ENCODE measurements at regions not wholly inside any gene's neighbourhood (a gene's known extent, or its start where the extent isn't known, plus 50 kb on each side); places are given as distances from the start of the nearest gene placed in this dataset.
A peak's percentile ranks its signal among the peaks of the same experiment; 100 is the strongest.

- CTCF ChIA-PET, result interaction anchor here (0.6 kb wide), 1 partner anchor 398 kb away, joined by 4 read pairs; no protein-coding TSS in a partner anchor
These were observed 182.9 kb upstream of the KCND3 start for GRCh38 chr1:112172294-112172882.

GRCh38 chr1:112177314-112177713 is 187.8 kb upstream of the KCND3 start:
- no peak overlapping the region for H3K27ac ChIP-seq (ENCODE audit: extremely low read depth, low read depth, low read length)
- TF ChIP-seq EGR2 (tag by site-specific recombination; IDR thresholded peaks at IDR 0.05; ENCODE audit: low read depth) (no peak), ZFP41 (tag by site-specific recombination; IDR thresholded peaks at IDR 0.05; ENCODE audit: borderline replicate concordance) (no peak), KLF1 (tag by site-specific recombination; IDR thresholded peaks at IDR 0.05) (no peak), ZNF26 (tag by site-specific recombination; IDR thresholded peaks at IDR 0.05) (no peak), ZNF184 (tag by site-specific recombination; IDR thresholded peaks at IDR 0.05) (no peak), ZNF18 (tag by site-specific recombination; IDR thresholded peaks at IDR 0.05) (no peak), ZNF518A (tag by site-specific recombination; conservative IDR thresholded peaks at IDR 0.05; ENCODE audit: low read depth) (no peak), INSM2 (tag by site-specific recombination; IDR thresholded peaks at IDR 0.05) (no peak), SCRT1 (tag by site-specific recombination; IDR thresholded peaks at IDR 0.05; ENCODE audit: borderline replicate concordance) (no peak), ZSCAN18 (tag by site-specific recombination; IDR thresholded peaks at IDR 0.05) (no peak), ZNF324 (tag by site-specific recombination; IDR thresholded peaks at IDR 0.05) (no peak), ZNF610 (tag by site-specific recombination; IDR thresholded peaks at IDR 0.05; ENCODE audit: borderline replicate concordance) (no peak)

More at GRCh38 chr1:112172294-112172882, 182.9 kb upstream of the KCND3 start:
- POLR2A ChIA-PET, result no interaction called here
- H3K36me3 ChIP-seq (ENCODE audit: control insufficient read depth in 2 of 2, insufficient read depth in 1 of 2, low read length in 2 of 2), result no peaks in the 10 kb centered on the region
- H3K9me3 ChIP-seq (ENCODE audit: control insufficient read depth, insufficient read depth, low read depth, low read length), result no peaks in the 10 kb centered on the region
- no peak overlapping the region for H3K27ac ChIP-seq (ENCODE audit: extremely low read depth, low read depth, low read length)
- no peaks in the 10 kb centered on the region for H3K4me1 ChIP-seq (ENCODE audit: control insufficient read depth, insufficient read depth, low read length)
- H3K4me3 ChIP-seq (ENCODE audit: low read depth, low read length), result no peak overlapping the region
- no peak for TF ChIP-seq ZNF791 (tag by site-specific recombination; IDR thresholded peaks at IDR 0.05)
- TF ChIP-seq ZNF629 (tag by site-specific recombination; IDR thresholded peaks at IDR 0.05), result no peak
- TF ChIP-seq ZNF510 (tag by site-specific recombination; IDR thresholded peaks at IDR 0.05; ENCODE audit: insufficient replicate concordance), result no peak
- TF ChIP-seq REST (tag by site-specific recombination; IDR thresholded peaks at IDR 0.05), result peak; percentile 96
- no peak for TF ChIP-seq ZEB2 (tag by site-specific recombination; IDR thresholded peaks at IDR 0.05)

More at GRCh38 chr1:112177314-112177713, 187.8 kb upstream of the KCND3 start:
- H3K36me3 ChIP-seq (ENCODE audit: control insufficient read depth in 2 of 2, insufficient read depth in 1 of 2, low read length in 2 of 2), result no peaks in the 10 kb centered on the region
- no peaks in the 10 kb centered on the region for H3K4me1 ChIP-seq (ENCODE audit: control insufficient read depth, insufficient read depth, low read length)
- ChIA-PET CTCF (no interaction called here), POLR2A (no interaction called here)
- no peaks in the 10 kb centered on the region for H3K9me3 ChIP-seq (ENCODE audit: control insufficient read depth, insufficient read depth, low read depth, low read length)
- no peak overlapping the region for H3K4me3 ChIP-seq (ENCODE audit: low read depth, low read length)

Measured in HEK293 (cell line).